Gastroesophageal sphincter (tissue), 3 donors: ENCODE measurements at regions not wholly inside any gene's neighbourhood (a gene's known extent, or its start where the extent isn't known, plus 50 kb on each side); places are given as distances from the start of the nearest gene placed in this dataset.

Source experiments
- POLR2A ChIP-seq, 2 donors: fragments of 450-650 bp; IDR thresholded peaks; one replicate each; pipeline ENCODE4 v1.6.1; 2017; ENCODE audit warnings: antibody characterized with exemption in 2 of 2, mild to moderate bottlenecking in 2 of 2, moderate library complexity in 1 of 2
- POLR2AphosphoS5 ChIP-seq: sonication (generic); formaldehyde crosslinking; IDR thresholded peaks from one replicate; pipeline ENCODE4 v1.6.1; 2017; ENCODE audit warnings: antibody characterized with exemption
- TF ChIP-seq, protein P1 (sequence below), 4 experiments: fragments of 200-600 bp in 2 of 4; fragments of 450-650 bp in 2 of 4; sonication (generic) in 1 of 4; IDR thresholded peaks; one replicate each; pipeline ENCODE4 v1.5.1; 2017 to 2019; ENCODE audit warnings: antibody characterized with exemption in 4 of 4, mild to moderate bottlenecking in 2 of 4, moderate library complexity in 2 of 4

DNA sequence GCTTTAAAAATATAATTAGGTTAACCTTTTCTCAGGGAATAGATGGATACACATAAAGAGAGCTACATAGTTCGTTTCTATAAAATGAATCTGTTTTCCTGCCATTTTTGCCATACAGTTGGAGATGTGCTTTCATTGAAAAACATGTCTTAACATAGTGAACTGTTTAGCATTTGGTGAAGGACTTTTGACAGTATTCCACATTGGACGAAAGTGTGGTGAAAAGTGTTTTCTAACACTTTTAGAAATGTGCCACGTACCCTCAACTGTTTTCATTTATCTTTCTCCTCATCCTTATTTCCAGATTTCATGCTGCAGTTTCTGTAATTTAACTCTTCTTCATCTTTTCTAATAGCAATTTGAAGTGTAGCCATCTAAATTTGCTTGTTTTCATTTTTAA lies 249.1 kb upstream of the MTNR1B start:
- TF ChIP-seq, protein P1, sequence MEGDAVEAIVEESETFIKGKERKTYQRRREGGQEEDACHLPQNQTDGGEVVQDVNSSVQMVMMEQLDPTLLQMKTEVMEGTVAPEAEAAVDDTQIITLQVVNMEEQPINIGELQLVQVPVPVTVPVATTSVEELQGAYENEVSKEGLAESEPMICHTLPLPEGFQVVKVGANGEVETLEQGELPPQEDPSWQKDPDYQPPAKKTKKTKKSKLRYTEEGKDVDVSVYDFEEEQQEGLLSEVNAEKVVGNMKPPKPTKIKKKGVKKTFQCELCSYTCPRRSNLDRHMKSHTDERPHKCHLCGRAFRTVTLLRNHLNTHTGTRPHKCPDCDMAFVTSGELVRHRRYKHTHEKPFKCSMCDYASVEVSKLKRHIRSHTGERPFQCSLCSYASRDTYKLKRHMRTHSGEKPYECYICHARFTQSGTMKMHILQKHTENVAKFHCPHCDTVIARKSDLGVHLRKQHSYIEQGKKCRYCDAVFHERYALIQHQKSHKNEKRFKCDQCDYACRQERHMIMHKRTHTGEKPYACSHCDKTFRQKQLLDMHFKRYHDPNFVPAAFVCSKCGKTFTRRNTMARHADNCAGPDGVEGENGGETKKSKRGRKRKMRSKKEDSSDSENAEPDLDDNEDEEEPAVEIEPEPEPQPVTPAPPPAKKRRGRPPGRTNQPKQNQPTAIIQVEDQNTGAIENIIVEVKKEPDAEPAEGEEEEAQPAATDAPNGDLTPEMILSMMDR (IDR thresholded peaks at IDR 0.05): no peak
- TF ChIP-seq POLR2AphosphoS5 (no peak), POLR2A (IDR thresholded peaks at IDR 0.05) (no peak)
